Adrenal gland (tissue), 5 donors: ENCODE measurements at regions not wholly inside any gene's neighbourhood (a gene's known extent, or its start where the extent isn't known, plus 50 kb on each side); places are given as distances from the start of the nearest gene placed in this dataset.

ENCODE experiments used
- CTCF ChIP-seq, 6 experiments: fragments of 450-650 bp in 4 of 6; fragments of 200-600 bp in 2 of 6; sonication (generic) in 1 of 6; IDR thresholded peaks; 1 replicate in 5 of 6; 2 replicates in 1 of 6; pipeline versions ENCODE4 v1.5.1 to v1.8.0; 2016 to 2021; ENCODE audit warnings: antibody characterized with exemption in 6 of 6, mild to moderate bottlenecking in 2 of 6, moderate library complexity in 1 of 6
- POLR2A ChIP-seq, 2 donors: fragments of 450-650 bp; IDR thresholded peaks; one replicate each; pipeline ENCODE4 v1.6.1; 2017; ENCODE audit warnings: antibody characterized with exemption in 2 of 2, mild to moderate bottlenecking in 2 of 2, moderate library complexity in 1 of 2
- donor health status: DM: no; HTN: no; CAD: no.

GRCh38 chrX:121165930-121166359 is 118.5 kb downstream of the GLUD2 start:
- TF ChIP-seq CTCF (IDR thresholded peaks at IDR 0.05), result no peak
- TF ChIP-seq POLR2A (IDR thresholded peaks at IDR 0.05), result no peak
